Tibial nerve (tissue), 4 donors: ENCODE measurements at regions not wholly inside any gene's neighbourhood (a gene's known extent, or its start where the extent isn't known, plus 50 kb on each side); places are given as distances from the start of the nearest gene placed in this dataset.

Source experiments
- EP300 ChIP-seq, 2 donors: sonication (generic); formaldehyde crosslinking; IDR thresholded peaks; one replicate each; pipeline ENCODE4 v1.6.1; 2017; ENCODE audit warnings: antibody characterized with exemption in 2 of 2, mild to moderate bottlenecking in 1 of 2
- POLR2A ChIP-seq, 2 donors: fragments of 450-650 bp; IDR thresholded peaks; one replicate each; pipeline ENCODE4 v1.6.1; 2017; ENCODE audit warnings: antibody characterized with exemption in 2 of 2, mild to moderate bottlenecking in 2 of 2, moderate library complexity in 2 of 2
- TF ChIP-seq, protein P1 (sequence below), 5 experiments: fragments of 200-600 bp in 3 of 5; fragments of 450-650 bp in 2 of 5; sonication (generic) in 3 of 5; IDR thresholded peaks; one replicate each; pipeline ENCODE4 v1.5.1; 2016 to 2019; ENCODE audit warnings: antibody characterized with exemption in 5 of 5, mild to moderate bottlenecking in 3 of 5, moderate library complexity in 2 of 5

DNA sequence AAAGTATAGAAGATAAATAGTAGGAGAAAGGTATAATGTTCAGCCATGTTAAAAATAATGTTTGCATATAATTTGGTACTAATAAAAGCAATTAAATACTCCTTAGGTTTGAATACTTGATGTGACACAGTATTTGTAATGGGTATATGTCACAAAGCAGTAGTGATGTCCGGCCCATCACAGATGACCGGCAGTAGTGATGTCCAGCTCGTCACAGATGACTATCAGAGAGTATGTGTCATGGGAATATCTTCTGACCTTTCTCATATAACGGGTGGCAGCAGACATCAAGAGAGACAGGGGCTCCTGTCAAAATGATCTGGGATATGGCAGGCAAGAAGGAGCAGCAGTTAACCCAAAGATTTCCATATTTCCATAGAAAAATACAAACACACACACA lies 477.4 kb upstream of the KLF6 start:
- TF ChIP-seq, protein P1, sequence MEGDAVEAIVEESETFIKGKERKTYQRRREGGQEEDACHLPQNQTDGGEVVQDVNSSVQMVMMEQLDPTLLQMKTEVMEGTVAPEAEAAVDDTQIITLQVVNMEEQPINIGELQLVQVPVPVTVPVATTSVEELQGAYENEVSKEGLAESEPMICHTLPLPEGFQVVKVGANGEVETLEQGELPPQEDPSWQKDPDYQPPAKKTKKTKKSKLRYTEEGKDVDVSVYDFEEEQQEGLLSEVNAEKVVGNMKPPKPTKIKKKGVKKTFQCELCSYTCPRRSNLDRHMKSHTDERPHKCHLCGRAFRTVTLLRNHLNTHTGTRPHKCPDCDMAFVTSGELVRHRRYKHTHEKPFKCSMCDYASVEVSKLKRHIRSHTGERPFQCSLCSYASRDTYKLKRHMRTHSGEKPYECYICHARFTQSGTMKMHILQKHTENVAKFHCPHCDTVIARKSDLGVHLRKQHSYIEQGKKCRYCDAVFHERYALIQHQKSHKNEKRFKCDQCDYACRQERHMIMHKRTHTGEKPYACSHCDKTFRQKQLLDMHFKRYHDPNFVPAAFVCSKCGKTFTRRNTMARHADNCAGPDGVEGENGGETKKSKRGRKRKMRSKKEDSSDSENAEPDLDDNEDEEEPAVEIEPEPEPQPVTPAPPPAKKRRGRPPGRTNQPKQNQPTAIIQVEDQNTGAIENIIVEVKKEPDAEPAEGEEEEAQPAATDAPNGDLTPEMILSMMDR (IDR thresholded peaks at IDR 0.05): no peak
- TF ChIP-seq EP300 (IDR thresholded peaks at IDR 0.05): no peak
- TF ChIP-seq POLR2A (IDR thresholded peaks at IDR 0.05): no peak
